HG03280 (cell line): ENCODE measurements at regions not wholly inside any gene's neighbourhood (a gene's known extent, or its start where the extent isn't known, plus 50 kb on each side); places are given as distances from the start of the nearest gene placed in this dataset.

Source experiments
- ATAC-seq: cut with Tn5 transposase; IDR thresholded peaks from one replicate; pipeline ENCODE4 v1.9.1; 2021; ENCODE audit warnings: mild to moderate bottlenecking, moderate library complexity; ENCODE audit not compliant: unreplicated experiment

DNA sequence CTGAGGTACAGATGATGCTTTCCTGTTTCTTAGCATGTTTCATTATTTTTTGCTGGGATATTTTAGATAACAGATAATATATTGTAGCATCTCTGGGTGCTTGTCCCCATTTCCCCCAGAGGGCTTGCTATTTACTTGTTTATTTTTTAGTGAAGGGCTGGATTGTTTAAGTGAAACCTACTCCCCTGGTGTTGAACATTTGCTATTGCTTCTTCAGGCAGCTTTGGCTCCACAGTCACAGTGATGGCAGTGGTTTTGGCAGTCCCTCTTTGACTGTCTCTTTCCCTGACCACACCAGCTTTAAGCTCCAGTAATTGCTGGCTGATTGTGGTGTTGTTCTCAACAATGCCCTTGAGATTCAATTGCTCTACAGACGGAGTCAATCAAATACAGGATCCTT lies 128.9 kb downstream of the KLF13 start:
- ATAC-seq, result no peak

DNA sequence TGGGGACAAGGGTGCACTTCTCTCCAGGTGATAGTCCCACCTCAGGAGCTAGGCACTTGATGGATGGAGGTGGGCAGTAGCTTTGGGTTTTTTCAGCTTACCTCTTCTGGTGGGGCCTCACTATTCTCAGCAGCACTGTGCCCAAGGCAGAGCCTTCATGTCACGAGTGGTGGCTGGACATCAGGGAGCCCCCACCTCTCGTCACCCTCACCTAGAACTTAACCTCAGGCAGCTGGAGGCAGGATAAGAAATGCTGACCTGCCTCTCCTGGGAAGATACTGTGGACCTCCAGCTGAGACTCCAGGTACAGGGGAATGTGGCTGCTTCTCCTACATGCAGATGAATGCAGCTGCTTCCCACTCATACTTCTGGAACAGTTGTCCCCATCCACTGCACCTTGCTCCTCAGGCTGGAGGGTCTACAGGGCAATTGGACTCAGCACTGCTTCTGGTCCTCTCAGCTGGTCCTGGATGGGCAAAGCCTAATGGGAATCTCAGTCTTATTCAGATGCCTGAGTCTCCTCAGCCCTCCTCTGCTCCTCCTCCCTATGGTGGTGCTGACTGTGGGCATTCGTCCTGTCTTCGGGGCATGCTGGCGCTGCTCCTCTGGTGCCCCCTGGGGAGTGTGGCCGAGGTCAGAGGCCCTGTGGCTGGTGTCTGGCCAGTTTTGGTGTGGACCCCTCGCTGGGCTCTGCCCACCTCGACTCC lies 129.9 kb downstream of the KLF13 start:
- no peak for ATAC-seq

DNA sequence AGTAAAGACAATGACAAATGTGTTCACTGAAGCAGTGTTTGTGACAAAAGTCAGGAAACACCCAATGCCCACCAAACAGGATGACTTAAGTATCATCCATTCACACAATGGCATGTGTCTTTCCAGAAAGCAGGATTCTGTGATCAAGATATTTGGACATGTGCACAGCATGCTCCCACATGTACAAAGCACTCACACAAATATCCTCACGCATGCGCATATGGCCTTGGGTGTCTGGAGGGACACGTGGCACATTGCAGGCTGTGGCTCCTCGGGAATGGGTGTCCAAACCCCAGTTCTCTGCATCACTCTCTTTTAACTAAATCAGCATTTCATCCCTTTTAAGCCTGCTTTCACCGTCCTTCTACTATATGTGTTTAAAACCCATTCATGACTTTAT lies 130.5 kb downstream of the KLF13 start:
- ATAC-seq, result no peak

DNA sequence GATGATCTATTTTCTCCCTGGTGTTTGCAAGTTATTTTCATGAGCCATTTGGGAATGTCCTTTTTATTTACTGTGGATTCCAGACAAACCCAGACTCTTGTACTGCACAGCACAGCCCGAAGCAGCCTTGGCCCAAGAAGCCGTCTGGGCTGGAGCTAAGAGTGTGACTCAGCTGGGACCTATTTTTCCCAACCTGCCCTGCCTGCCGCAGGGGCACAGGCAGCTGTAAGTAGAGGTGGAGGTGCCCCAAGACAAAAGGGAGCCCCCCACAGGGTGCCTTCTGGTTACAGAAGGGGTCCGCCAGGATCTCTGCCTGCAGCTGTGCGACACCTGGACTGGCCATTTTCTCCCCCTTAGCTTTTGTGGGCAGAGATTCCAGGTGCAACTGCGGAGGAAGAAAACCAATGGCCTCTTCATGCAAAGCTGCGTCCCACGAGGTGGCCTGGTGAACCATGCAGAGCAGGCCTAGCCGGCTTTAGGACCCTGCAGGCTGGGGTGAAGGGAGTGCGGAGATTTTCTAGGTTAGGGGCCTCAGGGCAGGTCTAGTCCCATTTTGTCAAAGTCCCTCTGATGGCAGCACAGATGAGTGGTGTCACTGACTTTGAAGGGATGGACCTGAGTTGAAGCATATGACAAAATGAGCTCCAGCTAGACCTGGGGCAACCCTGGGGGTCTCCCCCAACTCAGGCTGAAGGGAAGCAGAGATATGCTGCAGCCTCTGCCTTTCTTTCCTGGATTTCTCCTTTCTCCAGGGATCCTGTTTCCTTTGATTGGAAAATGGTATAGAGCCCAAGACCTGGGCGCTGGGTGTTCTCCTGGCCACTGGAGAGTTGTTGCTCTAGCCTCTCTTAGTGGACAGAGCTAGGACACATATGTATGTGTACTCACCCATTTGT lies 131.2 kb downstream of the KLF13 start:
- no peak for ATAC-seq

DNA sequence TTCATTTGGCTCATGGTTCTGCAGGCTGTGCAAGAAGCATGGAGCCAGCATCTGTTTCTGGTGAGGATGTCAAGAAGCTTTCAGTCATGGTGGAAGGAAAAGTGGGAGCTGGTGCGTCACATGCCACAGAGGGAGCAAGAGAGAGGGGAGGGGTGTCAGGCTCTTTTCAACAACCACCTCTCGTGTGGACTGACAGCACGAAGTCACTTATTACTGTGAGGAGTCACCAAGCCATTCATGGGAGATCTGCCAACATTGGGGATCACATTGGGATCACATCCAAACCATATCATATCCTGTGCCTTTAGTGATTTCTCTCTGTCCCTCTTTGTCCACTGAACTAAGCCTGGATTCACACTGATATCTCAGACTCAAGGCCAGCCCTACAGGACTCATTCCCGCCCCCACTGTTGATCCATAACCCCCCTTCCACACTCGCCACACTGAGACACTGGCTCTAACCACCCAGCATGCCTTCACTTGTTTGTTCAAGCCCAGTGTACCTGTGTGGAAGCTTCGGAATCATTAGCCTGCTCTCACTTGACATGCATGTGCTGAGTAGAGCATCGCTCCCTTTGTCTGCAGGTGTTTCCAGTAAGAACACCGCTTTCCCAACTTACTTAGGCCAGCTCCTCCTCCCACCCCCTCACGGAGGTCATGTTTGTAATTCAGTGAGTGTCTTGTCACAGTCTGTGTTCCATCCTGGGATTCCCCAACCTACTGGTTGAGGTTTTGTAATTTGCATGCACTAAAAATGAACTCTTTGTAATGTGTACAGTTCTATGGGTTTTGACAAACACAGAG lies 132.2 kb downstream of the KLF13 start:
- ATAC-seq, result peak; percentile 93

DNA sequence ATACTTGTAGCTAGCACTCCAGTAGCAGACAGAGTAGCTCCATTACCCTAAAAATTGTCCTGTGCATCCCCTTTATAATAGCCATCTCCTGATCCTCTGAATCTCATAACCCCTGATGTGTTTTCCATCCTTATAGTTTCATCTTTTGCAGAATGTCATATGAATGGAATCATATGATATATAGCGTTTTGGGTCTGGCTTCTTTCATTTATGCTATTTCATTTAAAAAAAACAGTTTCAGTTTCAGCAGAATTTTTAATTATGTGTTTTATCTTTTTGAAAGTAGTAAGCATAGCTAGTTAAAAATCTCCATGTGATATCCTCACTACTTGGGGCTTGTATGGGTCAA lies 132.7 kb downstream of the KLF13 start:
- ATAC-seq, result no peak

DNA sequence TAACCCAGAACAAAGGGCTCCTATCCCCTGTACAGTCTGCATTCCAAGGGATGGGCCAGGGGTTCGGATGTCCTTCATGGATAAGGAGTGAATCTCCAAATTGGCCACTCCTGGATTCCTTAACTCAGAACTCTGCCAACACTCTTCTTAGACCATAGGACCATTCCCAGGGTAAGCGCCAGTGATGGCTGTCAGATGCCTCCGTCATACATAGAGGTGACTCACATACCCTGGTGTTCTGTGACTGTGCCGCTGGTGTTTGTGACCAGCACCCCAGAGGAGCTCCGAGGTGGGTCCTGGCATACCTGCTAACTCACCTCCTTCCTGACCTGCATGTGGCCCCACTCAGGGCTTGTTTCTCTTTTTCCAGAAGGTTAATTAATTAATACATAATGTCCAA lies 134.7 kb downstream of the KLF13 start:
- no peak for ATAC-seq

DNA sequence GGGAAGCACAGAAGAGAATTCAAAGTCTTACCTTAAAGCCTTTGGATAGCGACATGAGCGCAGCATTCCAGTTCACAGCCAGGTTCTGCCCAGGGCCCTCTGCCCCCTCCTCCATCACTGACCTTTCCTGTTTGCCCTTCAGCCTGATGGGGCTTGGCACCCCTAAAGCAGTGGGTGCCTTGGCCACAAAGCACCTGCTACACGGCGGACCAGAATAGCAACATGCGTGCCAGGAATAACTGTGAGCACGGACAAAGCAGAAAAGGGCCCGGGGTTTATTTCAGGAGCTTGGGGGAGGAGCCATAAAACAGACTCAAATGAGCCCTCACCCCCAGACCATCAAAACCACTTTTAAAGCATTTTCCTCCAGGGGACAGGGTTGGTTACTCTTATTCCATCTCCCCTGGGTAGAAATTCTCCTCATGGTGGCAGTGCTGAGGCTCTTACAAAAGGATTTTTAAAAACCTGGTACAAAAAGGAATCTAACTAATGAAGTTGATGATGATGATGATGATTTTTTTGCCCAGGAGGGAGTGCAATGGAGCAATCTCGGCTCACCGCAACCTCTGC lies 135.4 kb downstream of the KLF13 start:
- no peak for ATAC-seq

DNA sequence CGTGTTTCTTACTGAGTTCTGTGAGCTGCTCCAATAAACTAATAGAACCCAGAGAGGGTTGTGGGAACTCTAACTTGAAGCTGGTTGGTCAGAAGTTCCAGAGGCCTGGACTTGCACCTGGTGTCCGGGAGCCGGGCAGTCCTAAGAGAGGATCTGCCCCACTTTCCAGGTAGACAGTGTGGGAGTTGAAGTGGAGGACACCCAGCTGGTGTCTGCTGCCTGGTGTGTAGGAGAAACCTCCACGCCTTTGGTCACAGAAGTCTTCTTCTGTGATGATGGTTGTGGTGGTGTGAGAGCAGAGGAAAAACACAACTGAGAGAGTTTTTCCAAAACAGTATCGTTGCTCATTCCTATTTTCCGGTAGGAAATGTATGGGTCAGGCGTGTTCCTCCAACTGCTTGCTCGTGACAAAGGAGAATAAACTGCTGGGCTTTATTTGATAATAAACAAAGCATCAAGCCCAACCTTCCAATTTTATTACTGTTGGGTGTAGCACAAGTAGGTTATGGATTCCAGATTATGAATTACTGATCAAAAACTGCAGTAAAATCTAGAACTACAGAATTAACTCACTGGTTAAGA lies 137.0 kb downstream of the KLF13 start:
- ATAC-seq, result no peak

DNA sequence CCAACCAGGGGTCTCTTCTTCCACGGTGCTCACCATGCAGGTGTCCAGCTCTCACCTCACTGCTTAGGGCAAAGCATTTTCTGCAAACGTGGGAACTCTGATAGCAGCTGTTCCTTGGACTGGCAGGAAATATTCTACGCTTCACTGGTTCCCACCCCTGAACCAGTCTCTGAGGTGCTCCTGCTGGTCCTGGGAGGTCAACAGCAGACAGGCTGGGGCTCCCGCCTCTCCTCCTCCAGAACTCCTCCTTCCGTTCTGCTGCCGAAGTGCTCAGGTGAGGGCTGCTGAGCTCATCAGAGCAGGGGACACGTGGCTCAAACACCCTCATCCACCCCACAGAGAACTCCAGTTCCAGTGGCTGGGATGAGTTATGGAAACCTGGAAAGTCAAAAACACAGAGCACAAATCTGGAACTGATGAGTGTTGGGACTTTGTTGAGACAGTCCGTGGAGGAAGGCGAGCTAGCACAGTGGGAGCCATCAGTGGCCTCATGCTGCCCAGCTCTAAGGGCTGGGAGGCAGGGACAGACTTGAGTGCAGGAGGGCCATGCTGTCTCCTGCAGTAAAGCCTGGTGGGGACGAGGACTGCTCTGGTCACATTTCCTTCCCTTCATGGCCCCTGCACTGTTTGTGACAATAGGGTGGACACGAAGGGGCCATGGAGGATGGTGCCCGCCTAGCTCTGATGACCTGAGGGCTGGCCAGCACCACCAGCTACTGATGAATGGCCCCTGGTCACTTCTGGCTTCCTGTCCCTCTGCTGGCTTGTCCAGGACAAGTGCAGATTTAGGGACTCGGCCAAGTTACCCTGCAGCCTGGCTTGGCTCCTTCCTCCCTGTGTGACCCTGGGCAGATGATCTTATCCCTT lies 137.8 kb downstream of the KLF13 start:
- ATAC-seq, result no peak

DNA sequence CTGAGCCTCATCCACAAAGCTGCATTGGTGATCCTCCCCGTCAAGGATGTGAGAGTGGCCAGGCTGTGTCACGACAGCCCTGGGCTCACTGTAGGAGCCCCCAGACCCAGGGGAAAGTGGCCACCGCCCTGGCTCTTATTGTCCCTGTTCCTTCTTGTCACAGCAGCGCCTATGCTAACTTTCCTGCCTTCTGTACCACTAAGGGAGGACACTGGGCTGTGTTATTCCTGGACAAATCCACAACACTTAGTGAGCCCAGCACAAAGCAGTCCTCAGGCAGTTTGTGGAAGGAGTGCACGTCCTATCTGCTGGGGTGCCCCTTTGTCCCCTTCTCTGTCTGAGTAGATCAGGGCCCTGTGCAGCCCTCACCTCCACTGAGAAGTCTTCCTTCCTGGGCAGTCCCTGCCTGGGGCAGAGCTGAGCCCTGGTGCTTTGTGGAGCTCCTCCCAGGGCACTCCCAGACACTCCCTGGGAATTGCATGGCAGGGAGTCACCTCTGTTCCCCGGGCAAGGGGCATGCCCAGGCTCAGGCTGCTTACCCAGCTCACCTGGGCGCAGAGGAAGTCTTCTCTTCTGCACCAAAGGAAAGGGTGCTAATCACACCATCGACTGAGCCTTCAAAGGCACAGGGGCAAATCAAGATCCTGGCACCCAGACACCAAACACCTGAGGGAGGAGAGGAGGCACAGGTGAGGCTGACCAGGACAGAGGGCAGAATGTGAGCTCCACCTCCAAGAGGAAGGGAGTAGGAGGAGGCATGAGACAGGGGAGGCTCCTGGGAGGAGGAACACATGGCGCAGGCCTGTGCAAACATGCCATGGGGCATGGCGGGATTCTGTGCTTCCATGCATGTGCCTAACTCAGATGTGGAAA lies 138.7 kb downstream of the KLF13 start:
- no peak for ATAC-seq

DNA sequence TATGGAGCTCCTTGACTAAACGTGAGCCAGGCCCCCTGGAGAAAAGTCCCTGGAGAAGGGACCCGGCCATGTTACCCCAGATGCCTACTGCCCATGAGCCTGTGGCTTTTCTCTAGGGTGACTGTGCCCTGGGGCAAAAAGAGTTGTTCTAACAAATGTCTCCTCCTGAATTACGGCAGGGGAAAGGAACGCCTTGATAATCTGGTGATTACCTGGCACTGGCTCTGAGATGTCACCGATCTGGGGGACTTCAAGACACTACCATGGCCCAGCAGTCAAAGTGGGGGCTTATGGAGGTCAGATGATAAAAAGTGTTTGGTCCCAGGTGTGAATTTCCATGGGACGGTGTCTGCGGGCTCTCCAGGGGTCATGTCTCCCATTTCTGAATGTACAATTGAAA lies 140.7 kb downstream of the KLF13 start:
- no peak for ATAC-seq

DNA sequence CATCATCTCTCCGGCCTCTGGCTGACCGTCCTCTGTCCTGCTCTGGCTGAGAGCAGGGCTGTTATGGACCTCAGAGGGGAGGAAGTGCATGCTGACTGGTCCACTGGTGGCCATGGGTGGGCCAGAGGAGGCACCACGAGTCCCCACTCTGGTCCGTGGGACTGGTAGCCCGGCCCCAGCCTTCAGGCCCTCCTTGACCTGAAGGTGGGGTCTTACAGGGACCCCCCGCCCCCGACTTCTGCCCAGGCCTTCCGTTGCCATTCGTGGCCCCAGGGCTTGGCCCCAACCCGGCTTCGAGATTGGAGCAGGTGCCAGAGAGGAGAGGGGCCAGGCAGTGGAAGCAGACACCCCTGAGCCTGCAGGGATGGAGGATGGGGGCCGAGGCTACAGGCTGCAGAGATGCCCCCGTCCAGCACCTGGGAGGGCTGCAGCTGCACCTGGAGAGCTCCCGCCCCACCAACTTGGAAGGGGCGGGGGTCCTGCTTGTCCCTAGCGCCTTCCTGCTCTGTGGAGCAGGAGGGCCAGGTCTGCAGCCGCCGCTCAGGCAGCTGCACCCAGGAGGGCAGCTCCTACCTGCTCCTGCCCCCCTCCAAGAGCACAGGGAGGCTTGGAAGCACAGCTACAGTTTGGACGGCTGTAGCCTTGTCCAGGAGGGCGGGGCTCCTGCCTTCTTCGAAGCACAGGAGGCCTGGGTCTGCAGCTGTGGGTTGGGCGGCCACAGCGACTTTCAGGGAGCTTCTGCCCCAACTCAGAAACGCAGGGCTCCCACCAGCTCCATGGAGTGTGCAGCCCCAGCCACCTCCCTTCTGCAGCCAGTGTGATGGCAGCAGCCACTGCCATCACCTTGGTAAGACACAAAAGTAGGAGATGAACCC lies 142.5 kb downstream of the KLF13 start:
- ATAC-seq, result no peak

DNA sequence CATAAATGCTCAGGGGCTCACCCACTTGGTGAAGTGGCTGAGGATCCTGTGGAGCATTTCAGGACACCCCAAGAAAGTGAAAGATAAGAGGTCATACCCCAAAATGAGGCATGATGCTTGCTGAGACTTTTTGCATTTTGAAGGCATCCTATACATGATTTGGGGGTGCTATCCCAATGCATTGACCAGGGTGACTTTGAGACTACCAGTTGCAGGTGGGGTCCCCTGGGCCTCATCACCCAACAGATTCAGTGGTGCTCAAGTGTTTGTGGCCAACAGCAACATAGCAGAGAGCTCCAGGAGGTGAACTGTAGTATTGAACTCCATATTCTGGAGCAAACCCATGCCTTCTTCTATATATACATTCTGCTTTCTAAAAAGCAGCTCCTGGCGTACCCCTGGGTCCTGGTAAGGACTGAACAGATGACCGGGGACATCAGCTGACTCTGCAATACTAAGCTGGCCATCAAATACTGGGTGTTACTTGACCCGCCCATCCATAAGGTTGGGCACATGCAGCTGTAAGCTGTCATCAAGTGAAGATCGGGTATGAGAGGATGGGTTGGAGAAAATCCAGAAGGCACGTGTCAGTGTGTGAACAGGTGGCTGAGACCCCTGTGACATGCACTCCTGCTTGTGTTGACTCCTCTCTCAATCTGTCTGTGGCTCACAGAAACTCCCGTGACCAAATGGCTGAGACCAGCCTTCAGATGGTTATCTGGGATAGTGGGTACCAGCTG lies 143.3 kb downstream of the KLF13 start:
- no peak for ATAC-seq

DNA sequence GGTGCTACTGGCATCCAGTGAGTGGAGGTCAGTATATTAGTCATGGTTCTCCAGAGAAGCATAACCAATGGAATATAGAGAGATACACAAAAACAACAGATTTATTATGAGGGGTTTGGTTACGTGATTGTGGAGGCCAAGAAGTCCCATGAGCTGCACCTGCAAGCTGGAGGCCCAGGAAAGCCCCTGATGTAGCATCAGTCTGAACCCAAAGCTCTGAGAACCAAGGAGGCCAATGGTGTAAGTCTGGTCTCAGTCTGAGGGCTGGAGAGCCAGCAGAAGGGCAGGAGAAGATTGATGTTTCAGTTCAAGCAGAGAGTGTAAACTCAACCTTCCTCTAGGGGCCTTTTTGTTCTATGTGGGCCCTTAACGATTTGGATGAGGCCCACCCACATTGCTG lies 144.1 kb downstream of the KLF13 start:
- no peak for ATAC-seq

DNA sequence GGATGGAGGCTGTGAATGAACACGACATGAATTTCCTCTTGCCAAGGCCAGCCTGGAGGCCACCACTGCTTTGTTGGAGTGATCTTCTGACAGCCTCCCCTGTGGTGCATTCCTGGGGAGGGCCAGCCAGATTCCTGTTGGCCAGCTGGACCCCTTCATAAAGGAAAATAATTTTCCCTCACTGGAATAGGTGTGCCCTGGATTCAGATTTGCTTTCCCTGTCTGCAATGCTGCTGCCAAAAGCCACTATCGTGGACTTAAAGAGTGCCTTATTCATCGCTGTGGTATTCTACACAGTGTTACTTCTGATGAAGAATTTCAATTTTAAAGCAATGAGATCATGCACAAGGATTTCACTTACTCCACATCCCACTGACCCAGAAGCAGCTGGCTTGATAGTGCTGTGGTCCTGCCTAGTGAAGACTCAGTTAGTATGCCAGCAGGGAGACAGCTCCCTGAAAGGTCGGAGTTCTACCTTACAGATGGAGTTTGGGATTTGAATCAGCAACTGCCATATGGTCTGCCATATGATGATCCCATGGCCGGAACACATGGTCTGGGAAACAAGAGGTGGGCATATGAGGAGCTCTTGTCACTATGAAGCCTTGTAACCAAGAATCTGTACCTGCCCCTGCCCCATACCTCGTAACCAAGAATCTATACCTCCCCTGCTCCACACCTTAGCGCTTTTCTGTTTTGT lies 145.2 kb downstream of the KLF13 start:
- ATAC-seq, result no peak
